Testis (tissue), 2 donors: ENCODE measurements at regions not wholly inside any gene's neighbourhood (a gene's known extent, or its start where the extent isn't known, plus 50 kb on each side); places are given as distances from the start of the nearest gene placed in this dataset.

ENCODE experiments used
- DNase-seq: peaks from one replicate; pipeline ENCODE4 v3.0.0-alpha.2; 2019
- H3K27ac ChIP-seq, 2 donors: fragments of 200-600 bp; sonication (generic); one replicate each; pipeline ENCODE4 v1.5.1; 2019
- H3K27me3 ChIP-seq: fragments of 200-600 bp; sonication (generic); one replicate; pipeline ENCODE4 v1.5.1; 2019
- H3K36me3 ChIP-seq: fragments of 200-600 bp; sonication (generic); one replicate; pipeline ENCODE4 v1.5.1; 2017; ENCODE audit warnings: low read depth; ENCODE audit errors: missing control alignments
- H3K4me1 ChIP-seq: fragments of 200-600 bp; sonication (generic); one replicate; pipeline ENCODE4 v1.5.1; 2019
- H3K4me3 ChIP-seq, 2 donors: fragments of 200-600 bp; sonication (generic); one replicate each; pipeline ENCODE4 v1.5.1; 2017 to 2019
- H3K9me3 ChIP-seq: fragments of 200-600 bp; sonication (generic); one replicate; pipeline ENCODE4 v1.5.1; 2017
- CTCF ChIP-seq, 3 experiments: fragments of 450-650 bp in 2 of 3; fragments of 200-600 bp in 1 of 3; sonication (generic) in 1 of 3; IDR thresholded peaks; one replicate each; pipeline ENCODE4 v1.5.1; 2016 to 2019; ENCODE audit warnings: antibody characterized with exemption in 3 of 3, mild to moderate bottlenecking in 2 of 3, moderate library complexity in 1 of 3
- POLR2A ChIP-seq: fragments of 450-650 bp; IDR thresholded peaks from one replicate; pipeline ENCODE4 v1.6.1; 2017; ENCODE audit warnings: antibody characterized with exemption, mild to moderate bottlenecking, moderate library complexity
- WGBS, 2 donors: methylation state at CpG; one replicate each; pipeline ENCODE4 v1.1.5; 2018; 5-methylcytosine and 5-hydroxymethylcytosine counted together
- intact Hi-C: fragments of 100-400 bp; cut with DNase I; formaldehyde crosslinking; loops from one replicate; pipeline ENCODE4 v1.15.1; 2023; ENCODE audit warnings: low total_unique reads

GRCh38 chr15:62306851-62307504, 141.9 kb upstream of the C2CD4B start:
- intact Hi-C loops = no loop called here
- 6 to 15% methylated on average over 9 of the region's 9 CpGs for WGBS, 2 donors
- Histone ChIP-seq H3K9me3 (no peaks in the 10 kb centered on the region), H3K27ac (no peak overlapping the region), H3K4me3 (peak overlapping the region in 1 of 2 donors; percentile 2), H3K4me1 (no peaks in the 10 kb centered on the region), H3K27me3 (no peaks in the 10 kb centered on the region), H3K36me3 (no peaks in the 10 kb centered on the region)
- no peak for TF ChIP-seq POLR2A
- peak; percentile 49 to 55 (median 54) for TF ChIP-seq CTCF (IDR thresholded peaks at IDR 0.05)
- DNase-seq = peak; percentile 80

DNA sequence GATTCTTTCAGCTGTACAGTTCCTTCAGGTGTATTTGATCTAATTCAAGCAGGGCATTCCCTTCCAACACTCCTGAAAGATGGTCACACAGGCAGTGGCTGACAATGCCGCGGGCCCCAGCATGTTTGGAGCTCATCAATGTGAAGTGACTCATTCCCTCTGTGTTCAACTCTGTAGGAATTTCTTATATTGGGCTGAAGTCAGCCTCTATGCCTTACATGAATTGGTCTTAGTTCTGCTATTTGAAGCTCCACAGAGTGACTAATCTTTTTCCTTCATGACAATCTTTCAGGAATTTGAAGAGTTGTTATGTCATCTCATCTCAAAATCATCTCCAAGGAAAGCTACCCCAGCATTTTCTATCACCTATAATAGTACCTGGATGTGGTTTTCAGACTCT, 142.5 kb upstream of the C2CD4B start:
- no peak for TF ChIP-seq POLR2A
- no peak for TF ChIP-seq CTCF (IDR thresholded peaks at IDR 0.05)
- Histone ChIP-seq H3K4me3 (no peak overlapping the region), H3K27ac (no peak overlapping the region), H3K36me3 (no peaks in the 10 kb centered on the region), H3K9me3 (no peaks in the 10 kb centered on the region), H3K27me3 (no peaks in the 10 kb centered on the region), H3K4me1 (no peaks in the 10 kb centered on the region)
- intact Hi-C loops = no loop called here
- 88 to 100% methylated on average over 2 of the region's 2 CpGs for WGBS, 2 donors
- DNase-seq = no peak

- 74 to 78% methylated on average over 2 of the region's 2 CpGs for WGBS, 2 donors
- no peak overlapping the region for H3K4me3 ChIP-seq
- H3K27me3 ChIP-seq = no peaks in the 10 kb centered on the region
- TF ChIP-seq POLR2A (no peak), CTCF (IDR thresholded peaks at IDR 0.05) (no peak)
- no peaks in the 10 kb centered on the region for H3K36me3 ChIP-seq
- intact Hi-C loops = no loop called here
- H3K27ac ChIP-seq = no peak overlapping the region
- DNase-seq = no peak
- H3K9me3 ChIP-seq = no peaks in the 10 kb centered on the region
- no peaks in the 10 kb centered on the region for H3K4me1 ChIP-seq
These were observed 151.5 kb upstream of the C2CD4B start for GRCh38 chr15:62316413-62317060.

DNA sequence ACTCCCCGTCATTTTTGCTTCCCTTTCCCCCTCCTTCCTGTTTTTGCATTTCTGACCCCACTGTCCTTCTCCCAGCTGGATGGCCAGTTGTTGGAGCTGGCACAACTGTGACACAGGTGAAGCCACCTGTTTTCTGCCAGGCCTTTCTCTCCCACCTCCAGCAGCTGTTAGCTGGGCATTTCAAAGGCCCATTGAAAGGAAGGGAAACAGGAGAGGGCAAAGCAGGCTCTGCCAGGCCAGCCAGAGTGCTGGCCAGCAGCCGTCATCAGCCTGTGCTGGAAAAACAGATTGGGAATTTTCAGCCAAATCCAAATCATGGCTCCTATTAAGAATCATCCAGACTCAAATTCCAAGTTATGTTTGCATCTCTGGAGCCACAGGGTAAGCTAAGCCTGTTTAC, 155.2 kb upstream of the C2CD4B start:
- WGBS, 2 donors = 82 to 84% methylated on average over 2 of the region's 2 CpGs
- TF ChIP-seq POLR2A (no peak), CTCF (IDR thresholded peaks at IDR 0.05) (no peak)
- Histone ChIP-seq H3K27me3 (no peaks in the 10 kb centered on the region), H3K4me1 (no peaks in the 10 kb centered on the region), H3K4me3 (no peak overlapping the region), H3K9me3 (no peaks in the 10 kb centered on the region), H3K36me3 (no peaks in the 10 kb centered on the region), H3K27ac (no peak overlapping the region)
- no peak for DNase-seq
- intact Hi-C loops = no loop called here

- no peak overlapping the region for H3K4me3 ChIP-seq
- H3K27ac ChIP-seq = no peak overlapping the region
- TF ChIP-seq POLR2A = no peak
- TF ChIP-seq CTCF (IDR thresholded peaks at IDR 0.05) = no peak
- no peaks in the 10 kb centered on the region for H3K9me3 ChIP-seq
- no peaks in the 10 kb centered on the region for H3K27me3 ChIP-seq
- intact Hi-C loops = no loop called here
- WGBS, 2 donors = 57 to 68% methylated on average over 8 of the region's 8 CpGs
- no peaks in the 10 kb centered on the region for H3K36me3 ChIP-seq
- DNase-seq = no peak
- no peaks in the 10 kb centered on the region for H3K4me1 ChIP-seq
These were observed 158.3 kb upstream of the C2CD4B start for GRCh38 chr15:62323353-62323890.
